D721Med (cell line): ENCODE measurements at regions not wholly inside any gene's neighbourhood (a gene's known extent, or its start where the extent isn't known, plus 50 kb on each side); places are given as distances from the start of the nearest gene placed in this dataset.

Experiments
- DNase-seq: peaks from one replicate; pipeline ENCODE4 v3.0.0; 2011; ENCODE audit warnings: low spot score; ENCODE audit not compliant: insufficient read length
- FAIRE-seq: peaks from 2 replicates; lab custom pipeline; 2011; peaks lifted over from hg19 to GRCh38; lab: Jason Lieb, UNC
- CTCF ChIP-seq: IDR thresholded peaks from 2 replicates; pipeline ENCODE4 v1.5.1; 2012; ENCODE audit warnings: mild to moderate bottlenecking, control low read depth; ENCODE audit not compliant: insufficient read depth; ENCODE audit errors: missing control alignments

GRCh38 chr17:77460514-77461046, 319.8 kb downstream of the SEC14L1 start:
- DNase-seq, result no peak
- no peak for FAIRE-seq
- TF ChIP-seq CTCF, result no peak

- FAIRE-seq, result no peak
- DNase-seq, result no peak
- no peak for TF ChIP-seq CTCF
Measured at GRCh38 chr17:77461277-77462057, 320.7 kb downstream of the SEC14L1 start.

GRCh38 chr17:77462090-77462489, 321.3 kb downstream of the SEC14L1 start:
- DNase-seq (no peak), FAIRE-seq (no peak)
- no peak for TF ChIP-seq CTCF

GRCh38 chr17:77462553-77463497, 322.1 kb downstream of the SEC14L1 start:
- DNase-seq, result no peak
- no peak for FAIRE-seq
- TF ChIP-seq CTCF, result no peak

GRCh38 chr17:77464988-77465357, 324.2 kb downstream of the SEC14L1 start:
- no peak for TF ChIP-seq CTCF
- FAIRE-seq, result no peak
- DNase-seq, result no peak

- TF ChIP-seq CTCF, result no peak
- DNase-seq, result no peak
- no peak for FAIRE-seq
Measured at GRCh38 chr17:77465358-77466041, 324.7 kb downstream of the SEC14L1 start.
